Sigmoid colon (tissue), 4 donors: ENCODE measurements at regions not wholly inside any gene's neighbourhood (a gene's known extent, or its start where the extent isn't known, plus 50 kb on each side); places are given as distances from the start of the nearest gene placed in this dataset.

Experiments used
- POLR2A ChIP-seq, 2 donors: fragments of 450-650 bp; IDR thresholded peaks; one replicate each; pipeline ENCODE4 v1.6.1; 2016; ENCODE audit warnings: antibody characterized with exemption in 2 of 2, mild to moderate bottlenecking in 2 of 2, moderate library complexity in 2 of 2
- POLR2AphosphoS5 ChIP-seq, 4 donors: sonication (generic); formaldehyde crosslinking; IDR thresholded peaks; one replicate each; pipeline ENCODE4 v1.6.1; 2017; ENCODE audit warnings: antibody characterized with exemption in 4 of 4

GRCh38 chr13:109587689-109588088 lies 198.7 kb downstream of the IRS2 start:
- no peak for TF ChIP-seq POLR2A (IDR thresholded peaks at IDR 0.05)
- no peak for TF ChIP-seq POLR2AphosphoS5 (IDR thresholded peaks at IDR 0.05)
